Heart right ventricle (tissue), 16 donors: ENCODE measurements at regions not wholly inside any gene's neighbourhood (a gene's known extent, or its start where the extent isn't known, plus 50 kb on each side); places are given as distances from the start of the nearest gene placed in this dataset.

Experiments
- ATAC-seq, 8 donors: fragments of 200-7000 bp; cut with Tn5 transposase; one replicate each; pipeline ENCODE4 v1.9.1; 2020; ENCODE audit warnings: mild to moderate bottlenecking in 8 of 8, moderate library complexity in 8 of 8, moderate number of reproducible peaks in 1 of 8
- DNase-seq, 2 donors: peaks; one replicate each; pipeline ENCODE4 v3.0.0-alpha.2; 2020
- H3K27ac ChIP-seq, 10 donors: fragments of 200-600 bp; sonication (generic) in 2 of 10; one replicate each; pipeline versions ENCODE4 v1.5.0 to v1.8.0; 2020 to 2022; ENCODE audit warnings: mild to moderate bottlenecking in 3 of 10
- H3K27me3 ChIP-seq, 7 donors: fragments of 200-600 bp; one replicate each; pipeline ENCODE4 v1.8.0; 2021 to 2022; ENCODE audit warnings: mild to moderate bottlenecking in 2 of 7
- H3K36me3 ChIP-seq, 9 donors: fragments of 200-600 bp; sonication (generic) in 1 of 9; one replicate each; pipeline versions ENCODE4 v1.5.0 to v1.8.0; 2020 to 2022; ENCODE audit warnings: mild to moderate bottlenecking in 2 of 9
- H3K4me1 ChIP-seq, 9 donors: fragments of 200-600 bp; sonication (generic) in 1 of 9; one replicate each; pipeline versions ENCODE4 v1.5.0 to v1.8.0; 2020 to 2022; ENCODE audit warnings: mild to moderate bottlenecking in 4 of 9
- H3K4me3 ChIP-seq, 10 donors: fragments of 200-600 bp; sonication (generic) in 2 of 10; one replicate each; pipeline versions ENCODE4 v1.5.0 to v1.8.0; 2020 to 2022; ENCODE audit warnings: mild to moderate bottlenecking in 7 of 10, moderate library complexity in 2 of 10
- H3K9me3 ChIP-seq, 11 donors: fragments of 200-600 bp in 10 of 11; sonication (generic) in 2 of 11; one replicate each; pipeline versions ENCODE4 v1.5.0 to v1.8.0; 2013 to 2022; ENCODE audit warnings: mild to moderate bottlenecking in 2 of 11, control low read depth in 1 of 11, moderate library complexity in 1 of 11
- CTCF ChIP-seq, 9 donors: fragments of 200-600 bp; sonication (generic) in 2 of 9; IDR thresholded peaks; one replicate each; pipeline versions ENCODE4 v1.5.0 to v1.8.0; 2021 to 2022; ENCODE audit warnings: antibody characterized with exemption in 9 of 9, mild to moderate bottlenecking in 5 of 9, moderate library complexity in 1 of 9
- WGBS, 2 donors: extraction: QIAGEN DNeasy Blood & Tissue Kit; methylation state at CpG; one replicate each; pipeline ENCODE4 v1.1.7; 2013; ENCODE audit warnings: inconsistent platforms in 1 of 2; 5-methylcytosine and 5-hydroxymethylcytosine counted together
- intact Hi-C, 10 donors: fragments of 100-400 bp; cut with DNase I; formaldehyde crosslinking; loops; one replicate each; pipeline versions ENCODE4 v1.11.1 to v1.14.2; 2022
- donor health status: Arrhythmogenic right ventricular cardiomyopathy.
- donor health status: ischemic (EF 13 %, LVEDD 7.1; RV severe dilation, severe dysfunction).
- donor health status: healthy with polysubstance abuse.
- donor health status: DM: no; HTN: yes; CAD: no.
- donor health status: DM: no; HTN: no; CAD: no.
- donor health status: ischemic (EF 25% LVEDD 6.9; RV normal size, moderate dysfunction).
- donor health status: ischemic (EF 25% LVEDD 5.7; RV mildly dilated, moderate dysfunction).
- donor health status: healthy.
- donor health status: DM: yes; HTN: yes; CAD: no.
- donor health status: Ischemic cardiomyopathy.
- donor health status: ischemic (EF 35%, LVEDD 5.7; RV mildly dilated, moderate dysfunction).
- donor health status: nonischemic (EF 11% LVEDD 7.7; RV severe dilation, severe dysfunction).
- donor health status: DM: yes; HTN: yes; CAD: no.
- donor health status: PGD.
- donor health status: ischemic (EF 29% LVEDD 5.4; RV normal size, mild dysfunction).
- donor health status: nonischemic (EF 23%, LVEDD 6.1; RV moderate dilation, normal function).

GRCh38 chr5:110043025-110043424, 353.3 kb downstream of the MAN2A1 start:
- WGBS, 2 donors: 67 to 76% methylated on average over 2 of the region's 2 CpGs
- peaks cover 0 to 40% (median 12%) of the 10 kb centered on the region in 11 donors for H3K9me3 ChIP-seq
- DNase-seq (no peak), ATAC-seq (no peak)
- peaks cover 0 to 3% (median 0%) of the 10 kb centered on the region in 7 donors for H3K27me3 ChIP-seq
- no peak overlapping the region for H3K27ac ChIP-seq
- no peaks in the 10 kb centered on the region for H3K36me3 ChIP-seq
- no peak overlapping the region for H3K4me3 ChIP-seq
- H3K4me1 ChIP-seq: no peaks in the 10 kb centered on the region
- TF ChIP-seq CTCF (IDR thresholded peaks at IDR 0.05): no peak
- intact Hi-C loops: no loop called here

DNA sequence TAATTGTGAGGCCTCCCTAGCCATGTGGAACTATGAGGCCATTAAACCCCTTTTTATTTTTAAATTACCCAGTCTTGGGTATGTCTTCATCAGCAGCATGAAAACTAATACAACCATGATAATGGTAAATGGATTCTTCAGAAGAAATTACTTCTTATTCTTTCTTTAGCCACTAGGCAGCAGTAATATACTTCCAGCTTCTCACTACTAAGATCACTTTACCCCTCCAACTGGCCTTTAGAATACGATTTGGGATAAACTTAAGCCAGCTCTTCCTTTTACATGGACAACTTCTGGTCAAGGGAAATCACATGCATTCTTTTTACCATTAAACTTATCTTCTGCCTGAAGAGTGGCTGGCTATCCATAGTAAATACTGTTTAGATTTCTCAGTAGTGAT, 355.4 kb downstream of the MAN2A1 start:
- no peaks in the 10 kb centered on the region for H3K4me1 ChIP-seq
- no peak for DNase-seq
- H3K27me3 ChIP-seq: peaks cover 0 to 10% (median 0%) of the 10 kb centered on the region in 7 donors
- WGBS, 2 donors: 38 to 52% methylated on average over 1 of the region's 1 CpG
- no peak for TF ChIP-seq CTCF (IDR thresholded peaks at IDR 0.05)
- intact Hi-C loops: no loop called here
- H3K27ac ChIP-seq: no peak overlapping the region
- no peaks in the 10 kb centered on the region for H3K36me3 ChIP-seq
- H3K4me3 ChIP-seq: no peak overlapping the region
- no peak for ATAC-seq
- H3K9me3 ChIP-seq: peaks cover 0 to 40% (median 12%) of the 10 kb centered on the region in 11 donors

DNA sequence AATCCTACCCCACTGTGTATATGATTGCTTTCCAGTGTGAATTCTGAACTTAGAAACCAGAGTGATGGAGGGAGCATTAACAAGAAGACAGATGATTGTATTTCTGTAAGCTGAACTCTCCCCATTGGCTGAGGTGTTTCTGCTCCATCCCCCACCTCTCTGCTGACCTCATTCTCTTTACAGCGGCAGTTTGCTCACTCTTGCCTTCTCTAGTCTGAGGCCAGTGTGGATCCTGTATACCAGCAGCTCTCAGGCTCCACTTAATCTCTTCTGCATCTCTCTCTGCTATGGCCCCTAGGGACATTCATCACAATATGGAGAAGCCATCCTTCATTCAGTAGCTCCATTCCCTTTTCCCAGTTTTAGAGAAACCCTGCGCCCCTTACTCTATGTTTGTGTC, 358.8 kb downstream of the MAN2A1 start:
- intact Hi-C loops: no loop called here
- 67 to 71% methylated on average over 2 of the region's 2 CpGs for WGBS, 2 donors

GRCh38 chr5:110049816-110050215, 360.1 kb downstream of the MAN2A1 start:
- Histone ChIP-seq H3K4me3 (no peak overlapping the region), H3K9me3 (no peaks in the 10 kb centered on the region), H3K36me3 (no peaks in the 10 kb centered on the region), H3K4me1 (peaks cover 0 to 16% (median 0%) of the 10 kb centered on the region in 9 donors), H3K27me3 (peaks cover 0 to 10% (median 0%) of the 10 kb centered on the region in 7 donors), H3K27ac (no peak overlapping the region)
- no peak for TF ChIP-seq CTCF (IDR thresholded peaks at IDR 0.05)
- DNase-seq (no peak), ATAC-seq (no peak)
- WGBS, 2 donors: 76 to 89% methylated on average over 2 of the region's 2 CpGs
- intact Hi-C loops: no loop called here

More for the DNA sequence above, 358.8 kb downstream of the MAN2A1 start:
- no peak overlapping the region for H3K4me3 ChIP-seq
- ATAC-seq: no peak
- H3K27me3 ChIP-seq: peaks cover 0 to 10% (median 0%) of the 10 kb centered on the region in 7 donors
- H3K9me3 ChIP-seq: peaks cover 0 to 12% (median 0%) of the 10 kb centered on the region in 11 donors
- no peak overlapping the region for H3K27ac ChIP-seq
- DNase-seq: no peak
- no peak for TF ChIP-seq CTCF (IDR thresholded peaks at IDR 0.05)
- peaks cover 0 to 3% (median 0%) of the 10 kb centered on the region in 9 donors for H3K4me1 ChIP-seq
- no peaks in the 10 kb centered on the region for H3K36me3 ChIP-seq
